Fibroblast of lung (primary cell): ENCODE measurements at regions not wholly inside any gene's neighbourhood (a gene's known extent, or its start where the extent isn't known, plus 50 kb on each side); places are given as distances from the start of the nearest gene placed in this dataset.

Source experiments
- CTCF ChIP-seq, 2 donors: IDR thresholded peaks in 1 of 2; conservative IDR thresholded peaks in 1 of 2; 1 replicate in 1 of 2; 2 replicates in 1 of 2; pipeline ENCODE4 v1.5.1; 2011 to 2012; ENCODE audit warnings: low read length in 2 of 2, control low read depth in 1 of 2, inconsistent platforms in 1 of 2, low read depth in 1 of 2, mild to moderate bottlenecking in 1 of 2
- EZH2 ChIP-seq: IDR thresholded peaks from 2 replicates; pipeline ENCODE4 v1.5.1; 2012; ENCODE audit warnings: low read length, control low read depth, mild to moderate bottlenecking; ENCODE audit errors: missing control alignments

GRCh38 chr19:13574933-13575332 lies 68.7 kb upstream of the CACNA1A start:
- no peak for TF ChIP-seq EZH2
- peak; percentile 26 to 30 for TF ChIP-seq CTCF (conservative IDR thresholded peaks at IDR 0.05 in 1 of 2, IDR thresholded peaks at IDR 0.05 in 1 of 2; ENCODE audit: low read depth in 1 of 2, low read length in 2 of 2)
